ENCODE measurements at regions not wholly inside any gene's neighbourhood (a gene's known extent, or its start where the extent isn't known, plus 50 kb on each side); places are given as distances from the start of the nearest gene placed in this dataset.
"Not testable (repeated sequence)": the region's sequence is repeated elsewhere in the genome, so short reads cannot be mapped to it uniquely, and the experiment has no call there.

- no peak overlapping the region for H3K4me3 Mint-ChIP-seq
- H3K9me3 ChIP-seq (replicated peaks in 1 of 2; ENCODE audit: control insufficient read depth in 1 of 2, insufficient read depth in 1 of 2, low read length in 2 of 2): no peaks in the 10 kb centered on the region
- no peaks in the 10 kb centered on the region for H3K27me3 ChIP-seq (ENCODE audit: control insufficient read depth in 2 of 2, insufficient read depth in 2 of 2, low read length in 2 of 2)
- no peaks in the 10 kb centered on the region for H3K4me1 Mint-ChIP-seq
- no peaks in the 10 kb centered on the region for H3K27me3 Mint-ChIP-seq (ENCODE audit: low read depth in 3 of 3)
- H3K9me3 Mint-ChIP-seq: peaks cover 0 to 5% (median 2%) of the 10 kb centered on the region in 7 donors
- 94% methylated on average over 8 of the region's 10 CpGs for WGBS (ENCODE audit: insufficient coverage)
- no peak for DNase-seq
- H3K27ac Mint-ChIP-seq: no peak overlapping the region
- H3K9ac ChIP-seq (ENCODE audit: insufficient read depth, low read length, poor library complexity, severe bottlenecking): no peak overlapping the region
- H3K36me3 ChIP-seq (replicated peaks in 1 of 2; ENCODE audit: control insufficient read depth in 1 of 2, insufficient read depth in 2 of 2, low read length in 2 of 2): no peaks in the 10 kb centered on the region
- TF ChIP-seq CTCF (IDR thresholded peaks at IDR 0.05): no peak
- no peaks in the 10 kb centered on the region for H4K20me1 ChIP-seq (ENCODE audit: insufficient read depth, low read length)
- no peak overlapping the region for H2AFZ ChIP-seq (ENCODE audit: insufficient read depth, low read depth, low read length, poor library complexity, severe bottlenecking)
- H3K36me3 Mint-ChIP-seq: no peaks in the 10 kb centered on the region
- H3K79me2 ChIP-seq (ENCODE audit: insufficient read depth, low read length): no peaks in the 10 kb centered on the region
- no peaks in the 10 kb centered on the region for H3K4me1 ChIP-seq (ENCODE audit: control insufficient read depth in 1 of 2, insufficient read depth in 2 of 2, low read length in 2 of 2)
- no peak overlapping the region for H3K4me2 ChIP-seq (replicated peaks; ENCODE audit: extremely low read depth, low read length, poor library complexity, severe bottlenecking)
- H3K27ac ChIP-seq (ENCODE audit: low read depth in 1 of 2, low read length in 2 of 2): no peak overlapping the region
- no peak overlapping the region for H3K4me3 ChIP-seq (replicated peaks in 1 of 3; ENCODE audit: low read depth in 2 of 3, low read length in 3 of 3)
- intact Hi-C loops (cut with micrococcal nuclease): no loop called here
These were observed 193.2 kb downstream of the C1orf94 start for GRCh38 chr1:34369701-34370455.

GRCh38 chr1:34370748-34371147 is 194.0 kb downstream of the C1orf94 start:
- no peak overlapping the region for H3K4me2 ChIP-seq (replicated peaks; ENCODE audit: extremely low read depth, low read length, poor library complexity, severe bottlenecking)
- H3K4me1 ChIP-seq (ENCODE audit: control insufficient read depth in 1 of 2, insufficient read depth in 2 of 2, low read length in 2 of 2): no peaks in the 10 kb centered on the region
- Mint-ChIP-seq H3K9me3 (peaks cover 0 to 3% (median 0%) of the 10 kb centered on the region in 7 donors), H3K36me3 (no peaks in the 10 kb centered on the region), H3K4me3 (no peak overlapping the region), H3K27ac (no peak overlapping the region), H3K27me3 (ENCODE audit: low read depth in 3 of 3) (no peaks in the 10 kb centered on the region), H3K4me1 (no peaks in the 10 kb centered on the region)
- H4K20me1 ChIP-seq (ENCODE audit: insufficient read depth, low read length): no peaks in the 10 kb centered on the region
- H3K36me3 ChIP-seq (replicated peaks in 1 of 2; ENCODE audit: control insufficient read depth in 1 of 2, insufficient read depth in 2 of 2, low read length in 2 of 2): no peaks in the 10 kb centered on the region
- no peak overlapping the region for H3K4me3 ChIP-seq (replicated peaks in 1 of 3; ENCODE audit: low read depth in 2 of 3, low read length in 3 of 3)
- no peaks in the 10 kb centered on the region for H3K79me2 ChIP-seq (ENCODE audit: insufficient read depth, low read length)
- DNase-seq: no peak
- intact Hi-C loops (cut with micrococcal nuclease): no loop called here
- no peak overlapping the region for H3K27ac ChIP-seq (ENCODE audit: low read depth in 1 of 2, low read length in 2 of 2)
- 75% methylated on average over 4 of the region's 4 CpGs for WGBS (ENCODE audit: insufficient coverage)
- H3K9ac ChIP-seq (ENCODE audit: insufficient read depth, low read length, poor library complexity, severe bottlenecking): no peak overlapping the region
- no peak for TF ChIP-seq CTCF (IDR thresholded peaks at IDR 0.05)
- no peaks in the 10 kb centered on the region for H3K27me3 ChIP-seq (ENCODE audit: control insufficient read depth in 2 of 2, insufficient read depth in 2 of 2, low read length in 2 of 2)
- H3K9me3 ChIP-seq (replicated peaks in 1 of 2; ENCODE audit: control insufficient read depth in 1 of 2, insufficient read depth in 1 of 2, low read length in 2 of 2): no peaks in the 10 kb centered on the region
- no peak overlapping the region for H2AFZ ChIP-seq (ENCODE audit: insufficient read depth, low read depth, low read length, poor library complexity, severe bottlenecking)

- H3K4me3 Mint-ChIP-seq; H3K79me2 ChIP-seq (ENCODE audit: insufficient read depth, low read length); intact Hi-C loops (cut with micrococcal nuclease); H3K27me3 Mint-ChIP-seq (ENCODE audit: low read depth in 3 of 3); H3K36me3 Mint-ChIP-seq; H3K27me3 ChIP-seq (ENCODE audit: control insufficient read depth in 2 of 2, insufficient read depth in 2 of 2, low read length in 2 of 2); H3K9ac ChIP-seq (ENCODE audit: insufficient read depth, low read length, poor library complexity, severe bottlenecking); H3K4me3 ChIP-seq (replicated peaks in 1 of 3; ENCODE audit: low read depth in 2 of 3, low read length in 3 of 3); H3K4me1 ChIP-seq (ENCODE audit: control insufficient read depth in 1 of 2, insufficient read depth in 2 of 2, low read length in 2 of 2); DNase-seq; H3K9me3 Mint-ChIP-seq; H4K20me1 ChIP-seq (ENCODE audit: insufficient read depth, low read length); H3K9me3 ChIP-seq (replicated peaks in 1 of 2; ENCODE audit: control insufficient read depth in 1 of 2, insufficient read depth in 1 of 2, low read length in 2 of 2); H3K27ac Mint-ChIP-seq; H2AFZ ChIP-seq (ENCODE audit: insufficient read depth, low read depth, low read length, poor library complexity, severe bottlenecking); H3K4me1 Mint-ChIP-seq; H3K36me3 ChIP-seq (replicated peaks in 1 of 2; ENCODE audit: control insufficient read depth in 1 of 2, insufficient read depth in 2 of 2, low read length in 2 of 2); H3K4me2 ChIP-seq (replicated peaks; ENCODE audit: extremely low read depth, low read length, poor library complexity, severe bottlenecking); H3K27ac ChIP-seq (ENCODE audit: low read depth in 1 of 2, low read length in 2 of 2): not testable (repeated sequence)
- 80% methylated on average over 3 of the region's 5 CpGs for WGBS (ENCODE audit: insufficient coverage)
These were observed 194.5 kb downstream of the C1orf94 start for GRCh38 chr1:34371179-34371578.
